ENCODE measurements at regions not wholly inside any gene's neighbourhood (a gene's known extent, or its start where the extent isn't known, plus 50 kb on each side); places are given as distances from the start of the nearest gene placed in this dataset.

GRCh38 chr9:84393266-84393950, 52.9 kb upstream of the SLC28A3 start:
- Histone ChIP-seq H2BK12ac (ENCODE audit: low read length in 2 of 2) (no peak overlapping the region), H3K27me3 (ENCODE audit: control insufficient read depth in 1 of 2, insufficient read depth in 1 of 2, low read length in 2 of 2) (peaks cover 0 to 9% of the 10 kb centered on the region in 2 experiments)
- WGBS = 94% methylated on average over 24 of the region's 24 CpGs

GRCh38 chr9:84394036-84394435, 53.5 kb upstream of the SLC28A3 start:
- no peak overlapping the region for H3K4ac ChIP-seq (ENCODE audit: low read depth in 1 of 2, low read length in 2 of 2)
- peaks cover 6% of the 10 kb centered on the region for H3K4me1 ChIP-seq (ENCODE audit: control insufficient read depth, insufficient read depth, low read depth, low read length)
- H3K9ac ChIP-seq (ENCODE audit: low read length) = no peak overlapping the region
- H3K27ac ChIP-seq (ENCODE audit: low read length, poor library complexity, severe bottlenecking) = no peak overlapping the region
- no peak overlapping the region for H2AFZ ChIP-seq (ENCODE audit: low read depth, low read length)
- H2BK5ac ChIP-seq (ENCODE audit: low read depth, low read length, poor library complexity, severe bottlenecking) = no peak overlapping the region
- H4K91ac ChIP-seq (ENCODE audit: low read length) = no peak overlapping the region
- no peaks in the 10 kb centered on the region for H3K79me1 ChIP-seq (replicated peaks; ENCODE audit: low read length, poor library complexity, severe bottlenecking)
- no peak overlapping the region for H2AK5ac ChIP-seq (ENCODE audit: low read length, severe bottlenecking)
- no peaks in the 10 kb centered on the region for H3K36me3 ChIP-seq (ENCODE audit: control insufficient read depth in 1 of 2, insufficient read depth in 2 of 2, low read depth in 1 of 2, low read length in 2 of 2)
- no peak overlapping the region for H2BK15ac ChIP-seq (ENCODE audit: low read depth, poor library complexity, severe bottlenecking)
- DNase-seq = no peak
- H3K23ac ChIP-seq (ENCODE audit: low read length in 2 of 2) = no peak overlapping the region
- H3K27me3 ChIP-seq (ENCODE audit: control insufficient read depth in 1 of 2, insufficient read depth in 1 of 2, low read length in 2 of 2) = peaks cover 0 to 9% of the 10 kb centered on the region in 2 experiments
- no peak overlapping the region for H4K8ac ChIP-seq (ENCODE audit: low read length)
- H2BK120ac ChIP-seq (ENCODE audit: low read depth, low read length) = no peak overlapping the region
- no peak overlapping the region for H3K4me2 ChIP-seq (ENCODE audit: low read length, poor library complexity, severe bottlenecking)
- H2BK12ac ChIP-seq (ENCODE audit: low read length in 2 of 2) = no peak overlapping the region
- no peaks in the 10 kb centered on the region for H3K9me3 ChIP-seq (ENCODE audit: control insufficient read depth, low read length)
- no peak overlapping the region for H3K18ac ChIP-seq (ENCODE audit: low read depth in 1 of 2, low read length in 2 of 2)
- no peak overlapping the region for H3K4me3 ChIP-seq (ENCODE audit: insufficient read depth in 1 of 2, low read depth in 1 of 2, low read length in 2 of 2)
- no peak overlapping the region for H3K14ac ChIP-seq (ENCODE audit: low read length in 2 of 2)
- WGBS = 94% methylated on average over 3 of the region's 3 CpGs

More at GRCh38 chr9:84393266-84393950, 52.9 kb upstream of the SLC28A3 start:
- no peak overlapping the region for H3K4ac ChIP-seq (ENCODE audit: low read depth in 1 of 2, low read length in 2 of 2)
- H2BK15ac ChIP-seq (ENCODE audit: low read depth, poor library complexity, severe bottlenecking) = no peak overlapping the region
- no peak overlapping the region for H2BK120ac ChIP-seq (ENCODE audit: low read depth, low read length)
- DNase-seq = no peak
- no peak overlapping the region for H3K4me2 ChIP-seq (ENCODE audit: low read length, poor library complexity, severe bottlenecking)
- no peak overlapping the region for H3K4me3 ChIP-seq (ENCODE audit: insufficient read depth in 1 of 2, low read depth in 1 of 2, low read length in 2 of 2)
- H3K23ac ChIP-seq (ENCODE audit: low read length in 2 of 2) = no peak overlapping the region
- H3K9me3 ChIP-seq (ENCODE audit: control insufficient read depth, low read length) = no peaks in the 10 kb centered on the region
- H2AFZ ChIP-seq (ENCODE audit: low read depth, low read length) = no peak overlapping the region
- no peak overlapping the region for H4K8ac ChIP-seq (ENCODE audit: low read length)
- no peak overlapping the region for H3K18ac ChIP-seq (ENCODE audit: low read depth in 1 of 2, low read length in 2 of 2)
- no peak overlapping the region for H2BK5ac ChIP-seq (ENCODE audit: low read depth, low read length, poor library complexity, severe bottlenecking)
- no peak overlapping the region for H3K27ac ChIP-seq (ENCODE audit: low read length, poor library complexity, severe bottlenecking)
- H2AK5ac ChIP-seq (ENCODE audit: low read length, severe bottlenecking) = no peak overlapping the region
- no peaks in the 10 kb centered on the region for H3K36me3 ChIP-seq (ENCODE audit: control insufficient read depth in 1 of 2, insufficient read depth in 2 of 2, low read depth in 1 of 2, low read length in 2 of 2)
- peaks cover 6% of the 10 kb centered on the region for H3K4me1 ChIP-seq (ENCODE audit: control insufficient read depth, insufficient read depth, low read depth, low read length)
- H3K79me1 ChIP-seq (replicated peaks; ENCODE audit: low read length, poor library complexity, severe bottlenecking) = no peaks in the 10 kb centered on the region
- H3K14ac ChIP-seq (ENCODE audit: low read length in 2 of 2) = no peak overlapping the region
- H4K91ac ChIP-seq (ENCODE audit: low read length) = no peak overlapping the region
- no peak overlapping the region for H3K9ac ChIP-seq (ENCODE audit: low read length)

- peak overlapping the region; percentile 61 for H3K9ac ChIP-seq (ENCODE audit: low read length)
- H3K79me1 ChIP-seq (replicated peaks; ENCODE audit: low read length, poor library complexity, severe bottlenecking) = no peaks in the 10 kb centered on the region
- peak overlapping the region in 1 of 2 experiments; percentile 1 for H2BK12ac ChIP-seq (ENCODE audit: low read length in 2 of 2)
- H2AK5ac ChIP-seq (ENCODE audit: low read length, severe bottlenecking) = no peak overlapping the region
- 75% methylated on average over 10 of the region's 13 CpGs for WGBS
- no peak overlapping the region for H2BK120ac ChIP-seq (ENCODE audit: low read depth, low read length)
- peaks cover 0 to 9% of the 10 kb centered on the region in 2 experiments for H3K27me3 ChIP-seq (ENCODE audit: control insufficient read depth in 1 of 2, insufficient read depth in 1 of 2, low read length in 2 of 2)
- peak; percentile 73 for DNase-seq
- no peak overlapping the region for H3K18ac ChIP-seq (ENCODE audit: low read depth in 1 of 2, low read length in 2 of 2)
- no peak overlapping the region for H3K4ac ChIP-seq (ENCODE audit: low read depth in 1 of 2, low read length in 2 of 2)
- H3K36me3 ChIP-seq (ENCODE audit: control insufficient read depth in 1 of 2, insufficient read depth in 2 of 2, low read depth in 1 of 2, low read length in 2 of 2) = no peaks in the 10 kb centered on the region
- no peak overlapping the region for H3K23ac ChIP-seq (ENCODE audit: low read length in 2 of 2)
- peak overlapping the region; percentile 2 for H4K8ac ChIP-seq (ENCODE audit: low read length)
- no peak overlapping the region for H3K27ac ChIP-seq (ENCODE audit: low read length, poor library complexity, severe bottlenecking)
- no peak overlapping the region for H2BK5ac ChIP-seq (ENCODE audit: low read depth, low read length, poor library complexity, severe bottlenecking)
- H3K4me2 ChIP-seq (ENCODE audit: low read length, poor library complexity, severe bottlenecking) = no peak overlapping the region
- no peak overlapping the region for H2BK15ac ChIP-seq (ENCODE audit: low read depth, poor library complexity, severe bottlenecking)
- peaks cover 6% of the 10 kb centered on the region for H3K4me1 ChIP-seq (ENCODE audit: control insufficient read depth, insufficient read depth, low read depth, low read length)
- no peak overlapping the region for H2AFZ ChIP-seq (ENCODE audit: low read depth, low read length)
- no peak overlapping the region for H3K14ac ChIP-seq (ENCODE audit: low read length in 2 of 2)
- H4K91ac ChIP-seq (ENCODE audit: low read length) = no peak overlapping the region
- H3K4me3 ChIP-seq (ENCODE audit: insufficient read depth in 1 of 2, low read depth in 1 of 2, low read length in 2 of 2) = no peak overlapping the region
- H3K9me3 ChIP-seq (ENCODE audit: control insufficient read depth, low read length) = no peaks in the 10 kb centered on the region
Measured at GRCh38 chr9:84397151-84397728, 56.7 kb upstream of the SLC28A3 start.

GRCh38 chr9:84397822-84398221, 57.3 kb upstream of the SLC28A3 start:
- no peak overlapping the region for H3K14ac ChIP-seq (ENCODE audit: low read length in 2 of 2)
- H2BK12ac ChIP-seq (ENCODE audit: low read length in 2 of 2) = no peak overlapping the region
- no peak overlapping the region for H3K4ac ChIP-seq (ENCODE audit: low read depth in 1 of 2, low read length in 2 of 2)
- H3K4me1 ChIP-seq (ENCODE audit: control insufficient read depth, insufficient read depth, low read depth, low read length) = peaks cover 6% of the 10 kb centered on the region
- no peaks in the 10 kb centered on the region for H3K79me1 ChIP-seq (replicated peaks; ENCODE audit: low read length, poor library complexity, severe bottlenecking)
- no peak overlapping the region for H4K91ac ChIP-seq (ENCODE audit: low read length)
- no peak overlapping the region for H3K4me3 ChIP-seq (ENCODE audit: insufficient read depth in 1 of 2, low read depth in 1 of 2, low read length in 2 of 2)
- no peak overlapping the region for H3K18ac ChIP-seq (ENCODE audit: low read depth in 1 of 2, low read length in 2 of 2)
- H2AK5ac ChIP-seq (ENCODE audit: low read length, severe bottlenecking) = no peak overlapping the region
- no peak overlapping the region for H3K27ac ChIP-seq (ENCODE audit: low read length, poor library complexity, severe bottlenecking)
- no peak overlapping the region for H2BK5ac ChIP-seq (ENCODE audit: low read depth, low read length, poor library complexity, severe bottlenecking)
- no peak overlapping the region for H2BK120ac ChIP-seq (ENCODE audit: low read depth, low read length)
- H3K23ac ChIP-seq (ENCODE audit: low read length in 2 of 2) = no peak overlapping the region
- no peak overlapping the region for H3K4me2 ChIP-seq (ENCODE audit: low read length, poor library complexity, severe bottlenecking)
- H3K36me3 ChIP-seq (ENCODE audit: control insufficient read depth in 1 of 2, insufficient read depth in 2 of 2, low read depth in 1 of 2, low read length in 2 of 2) = no peaks in the 10 kb centered on the region
- no peak overlapping the region for H2AFZ ChIP-seq (ENCODE audit: low read depth, low read length)
- DNase-seq = peak; percentile 56
- 55% methylated on average over 8 of the region's 8 CpGs for WGBS
- peak overlapping the region; percentile 61 for H3K9ac ChIP-seq (ENCODE audit: low read length)
- no peak overlapping the region for H4K8ac ChIP-seq (ENCODE audit: low read length)
- no peak overlapping the region for H2BK15ac ChIP-seq (ENCODE audit: low read depth, poor library complexity, severe bottlenecking)
- H3K9me3 ChIP-seq (ENCODE audit: control insufficient read depth, low read length) = no peaks in the 10 kb centered on the region
- peaks cover 0 to 9% of the 10 kb centered on the region in 2 experiments for H3K27me3 ChIP-seq (ENCODE audit: control insufficient read depth in 1 of 2, insufficient read depth in 1 of 2, low read length in 2 of 2)
